ENCODE measurements at regions not wholly inside any gene's neighbourhood (a gene's known extent, or its start where the extent isn't known, plus 50 kb on each side); places are given as distances from the start of the nearest gene placed in this dataset.

- H3K9me3 ChIP-seq (ENCODE audit: low read depth), result no peaks in the 10 kb centered on the region
- no peaks in the 10 kb centered on the region for H4K20me1 ChIP-seq (ENCODE audit: insufficient read depth, poor library complexity, severe bottlenecking)
- no peak overlapping the region for H3K27ac ChIP-seq
- H2AFZ ChIP-seq, result no peak overlapping the region
- H3K27me3 ChIP-seq, result no peaks in the 10 kb centered on the region
- H3K4me3 ChIP-seq, result no peak overlapping the region
- H3K9me2 ChIP-seq (replicated peaks; ENCODE audit: insufficient read depth), result no peaks in the 10 kb centered on the region
- no peak for TF ChIP-seq EZH2 (IDR thresholded peaks at IDR 0.05; ENCODE audit: borderline replicate concordance)
- no peaks in the 10 kb centered on the region for H3K4me1 ChIP-seq (ENCODE audit: insufficient read depth)
- no peaks in the 10 kb centered on the region for H3K79me2 ChIP-seq
- no peak for DNase-seq (ENCODE audit: low spot score)
- H3K4me2 ChIP-seq, result no peak overlapping the region
- no peaks in the 10 kb centered on the region for H3K36me3 ChIP-seq (replicated peaks; ENCODE audit: insufficient read depth, low read depth)
Measured at GRCh38 chr1:102782144-102782543, 326.2 kb downstream of the COL11A1 start.

- Histone ChIP-seq H3K4me1 (ENCODE audit: insufficient read depth) (no peaks in the 10 kb centered on the region), H3K4me3 (no peak overlapping the region), H3K9me3 (ENCODE audit: low read depth) (no peaks in the 10 kb centered on the region), H3K9me2 (replicated peaks; ENCODE audit: insufficient read depth) (no peaks in the 10 kb centered on the region), H3K79me2 (no peaks in the 10 kb centered on the region), H3K36me3 (replicated peaks; ENCODE audit: insufficient read depth, low read depth) (no peaks in the 10 kb centered on the region), H3K4me2 (no peak overlapping the region), H4K20me1 (ENCODE audit: insufficient read depth, poor library complexity, severe bottlenecking) (no peaks in the 10 kb centered on the region), H2AFZ (no peak overlapping the region), H3K27me3 (no peaks in the 10 kb centered on the region), H3K27ac (no peak overlapping the region)
- no peak for DNase-seq (ENCODE audit: low spot score)
- WGBS (ENCODE audit: low lambda C conversion rate, missing lambda C conversion rate), result 80% methylated on average over 1 of the region's 1 CpG
- TF ChIP-seq EZH2 (IDR thresholded peaks at IDR 0.05; ENCODE audit: borderline replicate concordance), result no peak
- TF ChIP-seq CTCF (IDR thresholded peaks at IDR 0.05; ENCODE audit: poor library complexity), result no peak
Measured at GRCh38 chr1:102776071-102776470, 332.3 kb downstream of the COL11A1 start.

- Histone ChIP-seq H2AFZ (no peak overlapping the region), H3K4me2 (no peak overlapping the region), H3K27ac (no peak overlapping the region), H3K79me2 (no peaks in the 10 kb centered on the region), H3K27me3 (no peaks in the 10 kb centered on the region), H3K4me3 (no peak overlapping the region), H3K4me1 (ENCODE audit: insufficient read depth) (no peaks in the 10 kb centered on the region), H3K9me2 (replicated peaks; ENCODE audit: insufficient read depth) (no peaks in the 10 kb centered on the region), H3K36me3 (replicated peaks; ENCODE audit: insufficient read depth, low read depth) (no peaks in the 10 kb centered on the region), H4K20me1 (ENCODE audit: insufficient read depth, poor library complexity, severe bottlenecking) (no peaks in the 10 kb centered on the region), H3K9me3 (ENCODE audit: low read depth) (no peaks in the 10 kb centered on the region)
- no peak for DNase-seq (ENCODE audit: low spot score)
- 75% methylated on average over 8 of the region's 8 CpGs for WGBS (ENCODE audit: low lambda C conversion rate, missing lambda C conversion rate)
- TF ChIP-seq EZH2 (IDR thresholded peaks at IDR 0.05; ENCODE audit: borderline replicate concordance) (no peak), CTCF (IDR thresholded peaks at IDR 0.05; ENCODE audit: poor library complexity) (no peak), EZH2phosphoT487 (IDR thresholded peaks at IDR 0.05; ENCODE audit: low read depth, severe bottlenecking, unreplicated experiment) (no peak)
Measured at GRCh38 chr1:102772831-102773230, 335.5 kb downstream of the COL11A1 start.

GRCh38 chr1:102758418-102758817 lies 349.9 kb downstream of the COL11A1 start:
- Histone ChIP-seq H3K4me1 (ENCODE audit: insufficient read depth) (peaks cover 3% of the 10 kb centered on the region), H3K27me3 (no peaks in the 10 kb centered on the region), H3K36me3 (replicated peaks; ENCODE audit: insufficient read depth, low read depth) (no peaks in the 10 kb centered on the region), H3K79me2 (no peaks in the 10 kb centered on the region), H2AFZ (no peak overlapping the region), H3K9me3 (ENCODE audit: low read depth) (no peaks in the 10 kb centered on the region), H3K9me2 (replicated peaks; ENCODE audit: insufficient read depth) (no peaks in the 10 kb centered on the region), H3K27ac (no peak overlapping the region), H4K20me1 (ENCODE audit: insufficient read depth, poor library complexity, severe bottlenecking) (no peaks in the 10 kb centered on the region), H3K4me3 (no peak overlapping the region), H3K4me2 (no peak overlapping the region)
- 52% methylated on average over 1 of the region's 1 CpG for WGBS (ENCODE audit: low lambda C conversion rate, missing lambda C conversion rate)
- TF ChIP-seq EZH2phosphoT487 (IDR thresholded peaks at IDR 0.05; ENCODE audit: low read depth, severe bottlenecking, unreplicated experiment), result no peak
- no peak for TF ChIP-seq EZH2 (IDR thresholded peaks at IDR 0.05; ENCODE audit: borderline replicate concordance)
- TF ChIP-seq CTCF (IDR thresholded peaks at IDR 0.05; ENCODE audit: poor library complexity), result no peak
- no peak for DNase-seq (ENCODE audit: low spot score)
